ENCODE measurements at regions not wholly inside any gene's neighbourhood (a gene's known extent, or its start where the extent isn't known, plus 50 kb on each side); places are given as distances from the start of the nearest gene placed in this dataset.

GRCh38 chr12:90712671-90713070, 242.3 kb downstream of the CCER1 start:
- no peak for TF ChIP-seq CTCF (conservative IDR thresholded peaks at IDR 0.05 in 1 of 2, IDR thresholded peaks at IDR 0.05 in 1 of 2; ENCODE audit: extremely low read depth in 1 of 2, insufficient read depth in 1 of 2, low read depth in 1 of 2, low read length in 2 of 2)
- TF ChIP-seq EZH2 (IDR thresholded peaks at IDR 0.05; ENCODE audit: borderline replicate concordance, low read length), result no peak
